ENCODE measurements at regions not wholly inside any gene's neighbourhood (a gene's known extent, or its start where the extent isn't known, plus 50 kb on each side); places are given as distances from the start of the nearest gene placed in this dataset.
A peak's percentile ranks its signal among the peaks of the same experiment; 100 is the strongest.
"Not testable (repeated sequence)": the region's sequence is repeated elsewhere in the genome, so short reads cannot be mapped to it uniquely, and the experiment has no call there.

GRCh38 chr18:49690312-49690711 lies 123.0 kb downstream of the ACAA2 start:
- H3K4me3 ChIP-seq (replicated peaks; ENCODE audit: low read depth, low read length) = no peak overlapping the region
- TF ChIP-seq, protein P1, sequence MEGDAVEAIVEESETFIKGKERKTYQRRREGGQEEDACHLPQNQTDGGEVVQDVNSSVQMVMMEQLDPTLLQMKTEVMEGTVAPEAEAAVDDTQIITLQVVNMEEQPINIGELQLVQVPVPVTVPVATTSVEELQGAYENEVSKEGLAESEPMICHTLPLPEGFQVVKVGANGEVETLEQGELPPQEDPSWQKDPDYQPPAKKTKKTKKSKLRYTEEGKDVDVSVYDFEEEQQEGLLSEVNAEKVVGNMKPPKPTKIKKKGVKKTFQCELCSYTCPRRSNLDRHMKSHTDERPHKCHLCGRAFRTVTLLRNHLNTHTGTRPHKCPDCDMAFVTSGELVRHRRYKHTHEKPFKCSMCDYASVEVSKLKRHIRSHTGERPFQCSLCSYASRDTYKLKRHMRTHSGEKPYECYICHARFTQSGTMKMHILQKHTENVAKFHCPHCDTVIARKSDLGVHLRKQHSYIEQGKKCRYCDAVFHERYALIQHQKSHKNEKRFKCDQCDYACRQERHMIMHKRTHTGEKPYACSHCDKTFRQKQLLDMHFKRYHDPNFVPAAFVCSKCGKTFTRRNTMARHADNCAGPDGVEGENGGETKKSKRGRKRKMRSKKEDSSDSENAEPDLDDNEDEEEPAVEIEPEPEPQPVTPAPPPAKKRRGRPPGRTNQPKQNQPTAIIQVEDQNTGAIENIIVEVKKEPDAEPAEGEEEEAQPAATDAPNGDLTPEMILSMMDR (IDR thresholded peaks at IDR 0.05; ENCODE audit: low read depth, low read length, missing control alignments) = no peak
- peak; percentile 49 for DNase-seq (ENCODE audit: extremely low read depth, low read depth)

- no peak for DNase-seq (ENCODE audit: extremely low read depth, low read depth)
- no peak overlapping the region for H3K4me3 ChIP-seq (replicated peaks; ENCODE audit: low read depth, low read length)
- TF ChIP-seq, protein P1 (IDR thresholded peaks at IDR 0.05; ENCODE audit: low read depth, low read length, missing control alignments) = no peak
These were observed 123.5 kb downstream of the LIPG start for GRCh38 chr18:49685231-49685942.

DNA sequence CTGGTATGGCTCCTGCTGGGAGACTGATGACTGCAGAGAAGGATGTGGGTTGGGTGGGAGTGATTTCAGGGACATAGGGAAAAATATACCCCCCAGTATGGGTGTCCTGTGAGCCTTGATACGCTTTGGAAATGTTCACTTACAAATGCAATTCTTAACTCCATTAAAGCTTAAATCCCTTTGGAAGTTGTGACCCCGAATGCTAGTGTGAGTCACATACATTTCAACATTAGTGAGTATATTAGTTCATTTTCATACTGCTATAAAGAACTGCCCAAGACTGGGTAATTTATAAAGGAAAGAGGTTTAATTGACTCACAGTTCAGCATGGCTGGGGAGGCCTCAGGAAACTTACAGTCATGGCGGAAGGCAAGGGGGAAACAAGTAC lies 120.9 kb downstream of the LIPG start:
- H3K4me3 ChIP-seq (replicated peaks; ENCODE audit: low read depth, low read length); DNase-seq (ENCODE audit: extremely low read depth, low read depth): not testable (repeated sequence)

- TF ChIP-seq, protein P1 (IDR thresholded peaks at IDR 0.05; ENCODE audit: low read depth, low read length, missing control alignments) = no peak
- no peak overlapping the region for H3K4me3 ChIP-seq (replicated peaks; ENCODE audit: low read depth, low read length)
- DNase-seq (ENCODE audit: extremely low read depth, low read depth) = no peak
These were observed 120.4 kb downstream of the LIPG start for GRCh38 chr18:49682173-49682802.

DNA sequence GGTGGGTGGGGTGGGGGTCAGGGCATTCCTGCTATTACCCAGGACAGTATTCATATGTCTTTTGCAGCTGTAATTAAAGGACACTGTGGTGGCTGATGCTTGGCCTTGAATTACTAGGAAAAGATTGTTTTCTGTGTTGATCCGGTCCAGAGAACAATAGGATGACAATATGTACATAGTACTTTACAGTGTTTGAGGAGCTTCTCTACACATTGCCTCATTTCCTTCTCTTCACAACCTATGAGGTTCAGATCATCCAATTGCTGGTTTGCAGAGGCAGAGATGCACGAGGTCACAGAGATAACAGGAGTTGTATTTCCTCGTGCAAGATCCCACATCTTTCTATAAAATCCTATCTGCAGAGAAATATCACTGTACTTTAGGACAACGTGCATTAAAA lies 119.5 kb downstream of the LIPG start:
- TF ChIP-seq, protein P1 (IDR thresholded peaks at IDR 0.05; ENCODE audit: low read depth, low read length, missing control alignments) = no peak
- no peak overlapping the region for H3K4me3 ChIP-seq (replicated peaks; ENCODE audit: low read depth, low read length)
- DNase-seq (ENCODE audit: extremely low read depth, low read depth) = no peak

DNA sequence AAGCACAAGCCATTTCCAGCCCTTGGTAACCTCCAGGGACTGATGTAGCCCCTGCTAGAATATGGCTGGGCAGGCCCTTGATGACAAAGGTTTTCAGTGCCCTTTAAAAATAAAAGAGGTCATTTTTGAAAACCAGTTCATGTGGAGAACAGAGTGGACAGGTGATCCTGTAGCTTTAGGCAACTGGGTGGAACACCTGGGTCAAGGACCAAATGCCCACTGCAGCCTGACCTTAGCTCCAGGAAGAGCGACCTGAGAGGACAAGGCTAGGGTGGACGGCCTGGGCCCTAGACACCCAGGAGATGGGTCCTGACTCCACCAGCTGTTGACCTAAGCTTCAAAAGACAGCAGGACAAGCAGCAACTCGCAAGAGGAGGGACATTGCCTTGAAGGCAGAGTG lies 116.6 kb downstream of the LIPG start:
- TF ChIP-seq, protein P1 (IDR thresholded peaks at IDR 0.05; ENCODE audit: low read depth, low read length, missing control alignments) = no peak
- no peak for DNase-seq (ENCODE audit: extremely low read depth, low read depth)

DNA sequence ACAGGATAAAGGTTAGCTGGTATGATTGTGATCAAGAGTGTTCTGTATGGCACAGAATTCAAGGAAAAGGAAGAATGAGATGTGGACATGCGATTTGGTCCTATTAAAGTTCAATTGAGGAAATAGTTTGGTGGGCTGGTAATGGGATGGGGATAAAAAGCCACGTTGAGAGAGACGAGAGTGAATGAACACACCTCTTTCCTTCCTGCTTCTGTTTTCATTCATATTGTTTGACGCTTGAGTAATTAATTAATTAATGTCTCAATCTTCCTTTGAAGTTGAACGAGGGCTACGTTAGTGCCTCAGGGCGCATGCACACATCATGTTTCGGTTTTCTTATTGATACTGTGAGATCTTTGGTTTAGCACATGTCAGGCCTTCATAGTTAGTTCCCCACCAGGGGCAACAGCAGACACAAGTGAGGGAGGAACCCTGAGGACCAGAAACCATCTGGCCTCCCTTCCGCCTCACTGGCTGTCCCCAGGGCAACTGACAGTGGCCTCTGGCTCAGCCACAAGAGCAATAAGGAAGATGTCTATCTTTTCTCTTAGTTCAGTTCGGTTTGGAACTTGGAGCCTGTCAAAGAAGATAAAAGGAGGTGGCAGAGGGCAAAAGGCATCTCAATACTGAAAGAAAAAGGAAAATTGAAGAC lies 116.0 kb downstream of the LIPG start:
- no peak for DNase-seq (ENCODE audit: extremely low read depth, low read depth)
- no peak overlapping the region for H3K4me3 ChIP-seq (replicated peaks; ENCODE audit: low read depth, low read length)
- TF ChIP-seq, protein P1 (IDR thresholded peaks at IDR 0.05; ENCODE audit: low read depth, low read length, missing control alignments) = no peak

More for the DNA sequence above, 116.6 kb downstream of the LIPG start:
- no peak overlapping the region for H3K4me3 ChIP-seq (replicated peaks; ENCODE audit: low read depth, low read length)

Data from HFF-Myc (cell line).